ENCODE measurements at regions not wholly inside any gene's neighbourhood (a gene's known extent, or its start where the extent isn't known, plus 50 kb on each side); places are given as distances from the start of the nearest gene placed in this dataset.
"Not testable (repeated sequence)": the region's sequence is repeated elsewhere in the genome, so short reads cannot be mapped to it uniquely, and the experiment has no call there.

DNA sequence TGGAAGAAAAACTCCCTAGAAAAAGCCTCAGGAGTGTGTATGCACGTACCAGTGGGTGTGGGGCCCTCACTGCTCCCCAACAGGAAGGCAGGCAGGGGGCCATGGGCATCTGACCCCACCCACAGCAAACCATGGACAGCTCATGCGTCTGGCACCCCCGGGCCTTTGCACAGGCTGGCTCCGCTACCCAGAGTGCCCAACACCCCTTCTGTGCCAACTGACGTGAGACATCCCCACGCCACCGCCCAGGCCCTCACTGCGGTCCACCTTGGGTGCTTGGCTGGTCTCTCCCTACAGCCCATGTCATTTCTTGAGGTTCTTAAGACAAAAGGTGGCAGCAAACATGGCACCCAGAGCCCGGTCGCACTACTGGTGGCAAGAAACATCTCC, 91.4 kb downstream of the NCOR2 start:
- DNase-seq (ENCODE audit: low spot score) = no peak

- no peak for DNase-seq (ENCODE audit: low spot score)
Observed at GRCh38 chr12:124475295-124476010, 92.0 kb downstream of the NCOR2 start.

DNA sequence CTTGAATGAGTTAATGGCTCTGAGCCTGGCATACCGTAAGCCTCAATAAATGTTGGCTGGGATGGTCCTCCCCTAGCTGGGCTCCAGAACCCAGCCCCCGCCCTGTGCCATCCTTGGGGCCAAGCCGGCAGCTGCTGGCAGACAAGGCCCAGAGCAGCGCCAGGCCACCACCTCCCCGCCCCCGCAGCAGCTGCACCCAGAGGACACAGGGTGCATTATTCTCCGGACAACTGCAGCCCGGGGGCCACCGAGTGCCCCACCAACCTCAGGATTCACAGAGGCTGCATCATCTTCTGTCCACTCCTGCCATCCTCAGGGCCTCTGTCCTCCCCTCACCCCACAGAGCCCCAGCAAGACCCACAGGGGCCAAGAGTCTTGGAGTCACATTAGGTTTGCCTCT, 92.7 kb downstream of the NCOR2 start:
- DNase-seq (ENCODE audit: low spot score) = no peak

DNA sequence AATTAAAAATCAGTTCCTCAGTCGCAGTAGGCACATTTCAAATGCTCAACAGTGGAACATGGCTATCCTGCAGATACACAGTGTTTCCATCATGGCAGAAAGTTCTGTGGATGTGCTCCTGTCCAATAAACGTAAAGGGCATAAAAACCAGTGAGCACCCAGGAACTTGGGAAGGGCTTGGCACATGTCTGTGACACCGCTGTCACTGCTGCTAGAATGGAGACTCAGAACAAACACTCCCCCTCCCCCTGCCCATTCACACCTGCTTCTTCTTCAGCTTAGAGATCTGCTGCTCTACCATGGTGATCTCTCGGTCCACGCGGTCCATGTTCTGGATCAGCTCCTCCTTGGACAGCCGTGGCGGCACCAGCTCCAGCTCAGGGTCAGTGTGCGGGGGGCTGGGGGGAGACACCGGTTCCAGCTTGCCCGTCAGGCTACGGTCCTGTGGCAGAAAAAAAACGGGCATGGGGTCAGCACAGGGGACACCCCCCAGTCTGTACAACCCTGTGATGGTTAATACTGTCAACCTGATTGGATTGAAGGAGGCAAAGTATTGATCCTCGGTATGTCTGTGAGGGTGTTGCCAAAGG, 94.6 kb downstream of the NCOR2 start:
- no peak for DNase-seq (ENCODE audit: low spot score)

DNA sequence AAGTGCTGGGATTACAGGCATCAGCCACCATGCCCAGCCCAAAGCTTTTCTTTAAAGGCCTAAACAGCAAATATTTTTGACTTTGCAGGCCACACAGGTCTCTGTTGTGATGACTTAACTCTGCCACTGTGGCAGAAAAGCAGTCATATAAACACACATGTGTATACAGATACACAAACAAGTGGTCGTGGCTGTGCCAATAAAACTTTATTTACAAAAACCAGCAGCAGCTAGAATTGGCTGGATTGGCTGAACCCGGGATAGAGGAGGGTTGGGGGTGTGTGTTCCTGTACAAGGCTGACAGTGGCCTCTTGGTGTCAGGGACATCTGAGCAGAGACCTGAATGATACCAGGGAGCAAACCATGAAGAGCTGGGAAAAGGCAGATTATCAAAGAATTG, 95.6 kb downstream of the NCOR2 start:
- no peak for DNase-seq (ENCODE audit: low spot score)

DNA sequence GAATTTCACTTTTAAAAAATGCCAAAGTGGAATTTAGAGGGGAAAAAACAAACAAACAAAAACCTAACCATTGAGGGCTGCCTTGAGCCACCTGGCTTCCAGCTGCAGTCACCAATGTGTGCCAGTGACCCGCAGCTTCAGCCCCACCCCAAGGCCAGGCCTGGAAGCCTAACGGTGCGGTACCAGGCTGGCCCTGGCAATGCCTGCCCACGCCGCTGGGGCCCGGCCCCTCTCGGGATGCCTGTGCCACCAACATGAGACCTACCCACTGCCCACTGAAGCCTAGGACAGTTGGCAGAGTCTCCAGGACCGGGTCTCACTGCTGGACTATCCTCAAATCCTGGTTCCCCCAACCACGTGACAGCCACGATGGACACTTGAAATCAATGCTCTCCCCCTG, 96.6 kb downstream of the NCOR2 start:
- no peak for DNase-seq (ENCODE audit: low spot score)

GRCh38 chr12:124470139-124470538, 97.3 kb downstream of the NCOR2 start:
- no peak for DNase-seq (ENCODE audit: low spot score)

DNA sequence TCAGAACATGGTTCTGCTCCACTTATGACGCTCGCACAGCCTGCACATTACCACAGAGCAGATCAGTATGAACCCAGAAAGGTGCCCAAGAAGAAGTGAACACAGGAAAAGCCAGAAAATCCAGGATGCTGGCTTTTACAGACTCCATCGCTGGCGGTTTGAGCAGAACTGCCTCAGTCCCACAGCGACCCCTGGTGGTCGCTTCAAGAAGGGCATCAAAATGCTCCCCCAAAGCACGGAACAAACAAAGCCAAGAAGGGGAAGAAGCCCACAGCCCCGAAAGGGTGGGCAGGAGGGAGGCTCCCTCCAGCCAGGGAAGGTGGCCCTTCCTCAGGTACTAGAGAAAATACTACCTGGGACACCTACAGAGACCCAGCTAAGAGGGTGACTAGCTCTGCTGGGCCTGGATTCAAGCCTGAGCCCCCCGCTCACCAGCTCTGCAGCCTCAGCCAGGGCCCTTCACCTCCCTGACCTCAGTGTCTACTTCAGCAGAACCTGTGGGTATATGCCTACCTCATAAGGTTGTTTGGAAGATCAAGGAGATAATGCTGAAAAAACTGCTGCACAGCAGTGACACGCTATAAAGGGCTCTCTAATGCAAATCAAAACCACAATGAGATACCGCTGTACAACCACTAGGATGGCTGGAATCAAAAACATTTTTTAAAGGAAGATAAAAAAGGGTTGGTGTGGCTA, 98.1 kb downstream of the NCOR2 start:
- DNase-seq (ENCODE audit: low spot score) = peak; percentile 25

DNA sequence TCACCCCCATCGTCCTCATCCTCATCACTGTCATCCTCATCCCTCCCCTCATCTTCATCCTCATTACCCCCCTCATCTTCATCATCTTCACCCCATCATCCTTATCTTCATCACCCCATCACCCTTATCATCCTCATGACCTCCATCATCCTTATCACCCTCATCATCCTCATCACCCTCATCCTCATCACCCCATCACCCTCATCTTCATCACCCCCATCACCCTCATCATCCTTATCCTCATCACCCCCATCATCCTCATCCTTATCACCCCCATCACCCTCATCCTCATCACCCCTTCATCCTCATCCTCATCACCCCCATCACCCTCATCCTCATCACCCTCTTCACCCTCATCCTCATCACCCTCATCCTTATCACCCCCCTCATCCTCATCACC, 99.9 kb downstream of the NCOR2 start:
- DNase-seq (ENCODE audit: low spot score) = not testable (repeated sequence)

- DNase-seq (ENCODE audit: low spot score) = no peak
Observed at GRCh38 chr12:124466216-124467128, 100.9 kb downstream of the NCOR2 start.

DNA sequence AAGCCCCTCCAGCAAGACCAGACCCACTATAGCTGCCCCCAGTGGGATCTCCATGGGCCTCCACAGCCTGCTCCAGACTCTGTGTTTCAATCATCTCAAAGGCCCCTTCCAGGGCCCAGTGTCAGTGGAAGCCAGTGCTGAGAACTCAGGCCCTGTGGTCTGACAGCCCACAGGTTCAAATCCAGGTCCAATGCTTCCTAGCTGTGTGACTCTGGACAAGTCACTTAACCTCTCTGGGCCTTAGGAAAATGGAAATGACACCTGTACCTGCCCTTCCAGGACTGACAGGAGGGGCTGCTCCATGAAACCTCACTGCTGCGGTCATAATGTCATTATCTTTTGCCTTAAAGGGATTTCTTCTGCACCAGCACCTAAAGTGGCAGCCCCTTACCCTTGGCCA, 101.9 kb downstream of the NCOR2 start:
- no peak for DNase-seq (ENCODE audit: low spot score)

DNA sequence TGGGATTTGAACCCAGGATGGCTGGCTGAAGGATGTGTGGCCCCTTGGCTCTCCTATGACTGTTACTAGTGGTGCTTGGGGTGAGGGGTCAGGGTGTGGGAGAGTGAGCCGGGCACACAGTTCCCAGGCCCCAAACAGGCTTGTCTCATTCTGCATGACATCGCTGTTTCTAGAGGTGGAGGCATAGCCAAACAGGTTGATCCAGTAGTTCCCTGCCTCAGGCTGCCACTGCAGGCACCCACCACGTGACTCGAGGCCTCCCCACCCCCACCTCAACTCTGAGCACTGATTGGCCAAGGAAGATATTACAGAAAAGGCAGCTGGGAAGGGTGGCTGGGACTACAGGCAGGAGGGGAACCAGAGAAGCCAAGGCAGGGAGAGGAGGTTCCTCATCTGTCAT, 102.6 kb downstream of the NCOR2 start:
- DNase-seq (ENCODE audit: low spot score) = no peak

DNA sequence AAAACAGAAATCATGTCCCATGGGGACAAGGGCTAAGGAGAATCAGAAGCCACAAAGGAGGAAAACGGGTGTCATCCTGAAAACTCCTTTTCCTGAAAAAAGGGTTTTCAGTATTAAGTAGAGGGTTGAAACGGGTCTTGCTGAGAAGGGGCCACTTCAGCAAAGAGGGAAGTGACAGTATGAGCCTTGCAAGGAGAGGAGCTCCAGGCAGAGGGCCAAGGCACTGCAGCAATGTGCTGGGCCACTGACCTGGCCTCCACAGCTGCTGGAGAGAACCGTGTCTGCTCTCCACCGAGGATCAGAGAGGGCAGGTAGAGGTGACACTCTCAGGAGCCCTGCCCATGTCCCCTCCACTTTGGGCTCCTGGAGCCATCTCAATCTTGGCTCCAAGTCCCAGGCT, 103.3 kb downstream of the NCOR2 start:
- DNase-seq (ENCODE audit: low spot score) = no peak

DNA sequence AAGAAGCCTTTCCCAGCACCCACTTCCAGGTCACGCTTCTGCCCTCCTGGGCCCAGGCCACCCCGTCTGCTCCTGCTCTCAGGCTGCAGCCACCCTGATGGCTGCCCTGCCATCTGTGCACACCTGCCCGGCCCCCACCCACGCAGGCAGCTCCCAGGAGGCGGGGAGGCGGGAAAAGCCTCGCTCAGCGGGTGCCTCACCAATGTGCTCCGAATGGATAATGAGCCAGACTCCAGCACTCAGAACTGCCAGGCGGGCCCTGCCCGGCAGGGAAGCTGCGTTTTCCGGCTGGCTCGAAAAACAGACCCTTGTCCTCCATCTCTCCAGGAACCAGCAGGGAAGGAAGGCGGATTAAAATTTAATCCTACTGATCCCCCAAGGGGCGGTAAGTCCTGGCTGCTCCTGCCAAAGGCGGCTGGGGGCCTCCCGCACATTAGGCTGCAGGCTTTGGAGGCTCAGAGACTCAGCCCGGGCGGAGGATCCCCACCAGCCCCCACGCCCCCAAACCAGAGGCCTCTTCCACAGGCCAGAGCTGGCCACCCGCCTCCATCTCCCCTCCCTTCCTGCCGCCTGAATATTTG, 104.0 kb downstream of the NCOR2 start:
- DNase-seq (ENCODE audit: low spot score) = no peak

DNA sequence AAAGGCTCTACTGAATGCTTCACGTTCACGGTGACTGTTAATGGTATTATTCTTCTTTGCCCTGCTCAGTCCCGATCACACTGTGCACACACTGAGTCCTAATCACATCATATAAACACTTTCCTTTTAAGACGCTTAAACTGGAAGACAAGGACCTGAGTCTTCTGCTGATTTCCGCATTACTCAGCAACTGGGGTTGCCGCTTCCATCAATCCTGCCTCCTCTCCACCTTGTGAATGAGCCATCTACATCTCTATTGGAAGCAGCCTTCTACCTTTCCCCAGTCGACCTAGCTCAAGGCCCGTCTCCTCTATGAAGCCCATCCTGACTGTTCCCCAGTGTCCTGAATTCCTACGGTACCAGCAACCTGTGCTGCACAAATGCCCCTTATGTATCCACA, 104.7 kb downstream of the NCOR2 start:
- DNase-seq (ENCODE audit: low spot score) = no peak

- no peak for DNase-seq (ENCODE audit: low spot score)
Observed at GRCh38 chr12:124461851-124462623, 105.4 kb downstream of the NCOR2 start.

DNA sequence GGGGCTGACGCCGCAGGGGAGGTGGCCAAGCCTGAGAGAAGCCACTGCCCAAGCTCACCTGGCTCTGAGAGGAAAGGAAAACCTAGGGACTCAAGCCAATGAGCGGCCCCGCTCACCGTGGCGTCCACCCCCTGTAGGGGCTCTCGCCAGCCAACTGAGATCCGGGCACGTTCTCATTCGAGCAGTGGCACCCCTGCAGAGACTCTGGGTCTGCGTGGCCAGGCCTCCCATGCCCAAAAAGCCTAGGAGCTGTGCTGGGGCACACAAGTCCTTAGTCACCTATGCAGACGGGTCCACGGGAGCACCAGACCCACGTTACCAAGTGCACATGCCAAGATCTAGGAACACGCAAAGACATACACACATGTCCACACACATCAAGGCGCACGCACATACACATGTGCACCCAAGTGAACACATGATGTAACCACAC, 106.2 kb downstream of the NCOR2 start:
- DNase-seq (ENCODE audit: low spot score) = no peak

DNA sequence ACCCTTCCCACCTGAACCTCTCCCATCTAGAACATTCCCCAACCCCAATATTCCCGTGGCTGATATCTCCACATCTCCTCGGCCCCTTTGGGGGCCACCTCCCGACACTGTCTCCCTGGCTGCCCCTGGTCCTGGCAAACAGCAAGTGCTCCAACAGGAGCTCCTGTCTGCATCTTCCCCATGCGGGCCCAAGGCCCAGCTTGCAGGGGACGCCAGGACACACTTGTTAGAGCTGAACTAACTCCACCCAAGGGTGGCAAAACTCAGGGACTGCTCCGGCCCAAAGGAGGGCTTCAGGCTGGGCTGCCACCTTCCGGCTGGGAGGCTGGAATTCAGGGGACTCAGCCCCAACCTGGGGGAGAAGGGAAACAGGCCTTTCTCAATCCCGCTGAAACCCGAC, 106.6 kb downstream of the NCOR2 start:
- DNase-seq (ENCODE audit: low spot score) = no peak

- DNase-seq (ENCODE audit: low spot score) = no peak
Observed at GRCh38 chr12:124459852-124460645, 107.4 kb downstream of the NCOR2 start.

Data from hematopoietic multipotent progenitor cell treated with erythropoietin and hydrocortisone succinate and interleukin-3 and kit ligand, for 17 days (in vitro differentiated cells).